ENCODE measurements at regions not wholly inside any gene's neighbourhood (a gene's known extent, or its start where the extent isn't known, plus 50 kb on each side); places are given as distances from the start of the nearest gene placed in this dataset.

DNA sequence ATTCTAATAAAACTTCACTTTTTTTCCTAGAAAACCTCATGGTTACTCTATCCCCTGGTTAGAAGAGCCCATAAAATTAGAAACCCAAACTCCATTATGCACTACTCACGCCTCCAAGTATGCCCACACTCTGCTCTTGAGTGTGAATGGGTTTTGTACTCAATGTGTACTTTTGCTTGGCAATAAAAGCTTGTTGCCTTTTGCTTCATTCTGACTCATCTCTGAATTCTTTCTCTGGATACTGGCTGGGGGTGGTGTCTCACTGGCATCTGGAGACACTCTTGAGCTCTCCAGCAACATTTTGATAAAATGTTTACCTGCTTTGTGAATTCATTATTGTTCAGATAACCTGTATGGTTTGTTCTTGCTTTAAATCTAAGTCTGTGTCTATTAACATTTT is 963.3 kb downstream of the TRAM1L1 start:
- TF ChIP-seq, protein P1, sequence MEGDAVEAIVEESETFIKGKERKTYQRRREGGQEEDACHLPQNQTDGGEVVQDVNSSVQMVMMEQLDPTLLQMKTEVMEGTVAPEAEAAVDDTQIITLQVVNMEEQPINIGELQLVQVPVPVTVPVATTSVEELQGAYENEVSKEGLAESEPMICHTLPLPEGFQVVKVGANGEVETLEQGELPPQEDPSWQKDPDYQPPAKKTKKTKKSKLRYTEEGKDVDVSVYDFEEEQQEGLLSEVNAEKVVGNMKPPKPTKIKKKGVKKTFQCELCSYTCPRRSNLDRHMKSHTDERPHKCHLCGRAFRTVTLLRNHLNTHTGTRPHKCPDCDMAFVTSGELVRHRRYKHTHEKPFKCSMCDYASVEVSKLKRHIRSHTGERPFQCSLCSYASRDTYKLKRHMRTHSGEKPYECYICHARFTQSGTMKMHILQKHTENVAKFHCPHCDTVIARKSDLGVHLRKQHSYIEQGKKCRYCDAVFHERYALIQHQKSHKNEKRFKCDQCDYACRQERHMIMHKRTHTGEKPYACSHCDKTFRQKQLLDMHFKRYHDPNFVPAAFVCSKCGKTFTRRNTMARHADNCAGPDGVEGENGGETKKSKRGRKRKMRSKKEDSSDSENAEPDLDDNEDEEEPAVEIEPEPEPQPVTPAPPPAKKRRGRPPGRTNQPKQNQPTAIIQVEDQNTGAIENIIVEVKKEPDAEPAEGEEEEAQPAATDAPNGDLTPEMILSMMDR (conservative IDR thresholded peaks at IDR 0.05; ENCODE audit: low read depth, low read length), result no peak
- TF ChIP-seq EZH2 (IDR thresholded peaks at IDR 0.05; ENCODE audit: low read length, unreplicated experiment), result no peak

All from PC-3 (cell line).